ENCODE measurements at regions not wholly inside any gene's neighbourhood (a gene's known extent, or its start where the extent isn't known, plus 50 kb on each side); places are given as distances from the start of the nearest gene placed in this dataset.

DNA sequence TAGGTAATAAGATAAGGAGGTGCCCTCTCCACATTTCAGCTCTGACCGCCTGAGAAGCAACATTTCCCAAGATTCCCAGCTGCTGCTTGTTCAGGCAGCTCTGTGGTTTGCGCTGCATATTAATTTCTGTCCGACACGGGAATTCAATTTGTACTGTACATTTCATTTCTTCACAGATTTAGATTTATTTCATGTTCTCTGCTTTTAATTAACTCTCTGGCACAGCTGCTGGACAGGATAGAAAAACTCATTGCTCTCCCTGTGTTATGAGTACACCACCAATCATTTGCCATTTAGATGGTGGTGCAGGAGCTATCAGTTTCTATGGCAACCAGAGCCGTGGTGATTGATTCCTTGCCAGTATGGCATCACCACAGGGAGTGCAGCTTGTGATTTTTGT is 558.5 kb downstream of the DMRTA1 start:
- Histone ChIP-seq H3K4ac (ENCODE audit: low read depth, low read length) (no peak overlapping the region), H3K9me3 (ENCODE audit: insufficient read depth, low read depth, low read length) (no peaks in the 10 kb centered on the region), H2AFZ (ENCODE audit: insufficient read depth, low read length, poor library complexity) (no peak overlapping the region), H3K14ac (ENCODE audit: low read length) (no peak overlapping the region), H3K4me2 (ENCODE audit: low read length) (no peak overlapping the region), H3K36me3 (ENCODE audit: control insufficient read depth in 1 of 2, insufficient read depth in 2 of 2, low read length in 2 of 2) (no peaks in the 10 kb centered on the region), H2BK120ac (ENCODE audit: insufficient read depth, low read length, poor library complexity) (no peak overlapping the region), H2BK5ac (ENCODE audit: low read depth, low read length, poor library complexity) (no peak overlapping the region), H4K8ac (ENCODE audit: low read depth, low read length) (no peak overlapping the region), H3K79me2 (ENCODE audit: control insufficient read depth, insufficient read depth, low read length, poor library complexity) (no peaks in the 10 kb centered on the region), H4K91ac (ENCODE audit: low read depth, low read length) (no peak overlapping the region), H3K4me1 (ENCODE audit: control insufficient read depth in 1 of 2, insufficient read depth in 2 of 2, low read length in 2 of 2) (no peaks in the 10 kb centered on the region), H2AK5ac (ENCODE audit: low read length) (no peak overlapping the region), H3K27me3 (ENCODE audit: insufficient read depth, low read length) (no peaks in the 10 kb centered on the region), H3K9ac (ENCODE audit: low read length) (no peak overlapping the region), H3K18ac (ENCODE audit: low read length) (no peak overlapping the region), H2BK12ac (ENCODE audit: low read length) (no peak overlapping the region), H3K4me3 (ENCODE audit: low read depth, low read length) (no peak overlapping the region), H3K23ac (ENCODE audit: low read length) (no peak overlapping the region), H3K79me1 (ENCODE audit: low read length) (no peaks in the 10 kb centered on the region), H3K27ac (ENCODE audit: low read depth, low read length) (no peak overlapping the region), H4K12ac (ENCODE audit: low read depth, low read length) (no peak overlapping the region)
- no peak for DNase-seq
- no CpG with 5 or more reads among the region's 5 CpGs for WGBS (ENCODE audit: extremely low coverage, insufficient coverage, insufficient read length)

GRCh38 chr9:23006127-23006526 is 559.5 kb downstream of the DMRTA1 start:
- Histone ChIP-seq H3K4me3 (ENCODE audit: low read depth, low read length) (no peak overlapping the region), H3K79me2 (ENCODE audit: control insufficient read depth, insufficient read depth, low read length, poor library complexity) (no peaks in the 10 kb centered on the region), H3K27me3 (ENCODE audit: insufficient read depth, low read length) (no peaks in the 10 kb centered on the region), H3K4me2 (ENCODE audit: low read length) (no peak overlapping the region), H3K4me1 (ENCODE audit: control insufficient read depth in 1 of 2, insufficient read depth in 2 of 2, low read length in 2 of 2) (no peaks in the 10 kb centered on the region), H3K9ac (ENCODE audit: low read length) (no peak overlapping the region), H3K4ac (ENCODE audit: low read depth, low read length) (no peak overlapping the region), H3K9me3 (ENCODE audit: insufficient read depth, low read depth, low read length) (no peaks in the 10 kb centered on the region), H2BK120ac (ENCODE audit: insufficient read depth, low read length, poor library complexity) (no peak overlapping the region), H3K36me3 (ENCODE audit: control insufficient read depth in 1 of 2, insufficient read depth in 2 of 2, low read length in 2 of 2) (no peaks in the 10 kb centered on the region), H3K18ac (ENCODE audit: low read length) (no peak overlapping the region), H4K8ac (ENCODE audit: low read depth, low read length) (no peak overlapping the region), H4K12ac (ENCODE audit: low read depth, low read length) (no peak overlapping the region), H3K14ac (ENCODE audit: low read length) (no peak overlapping the region), H2AFZ (ENCODE audit: insufficient read depth, low read length, poor library complexity) (no peak overlapping the region), H4K91ac (ENCODE audit: low read depth, low read length) (no peak overlapping the region), H3K23ac (ENCODE audit: low read length) (no peak overlapping the region), H2BK5ac (ENCODE audit: low read depth, low read length, poor library complexity) (no peak overlapping the region), H2BK12ac (ENCODE audit: low read length) (no peak overlapping the region), H3K79me1 (ENCODE audit: low read length) (no peaks in the 10 kb centered on the region), H3K27ac (ENCODE audit: low read depth, low read length) (no peak overlapping the region), H2AK5ac (ENCODE audit: low read length) (no peak overlapping the region)
- no peak for DNase-seq
- WGBS (ENCODE audit: extremely low coverage, insufficient coverage, insufficient read length): no CpG with 5 or more reads among the region's 1 CpG

DNA sequence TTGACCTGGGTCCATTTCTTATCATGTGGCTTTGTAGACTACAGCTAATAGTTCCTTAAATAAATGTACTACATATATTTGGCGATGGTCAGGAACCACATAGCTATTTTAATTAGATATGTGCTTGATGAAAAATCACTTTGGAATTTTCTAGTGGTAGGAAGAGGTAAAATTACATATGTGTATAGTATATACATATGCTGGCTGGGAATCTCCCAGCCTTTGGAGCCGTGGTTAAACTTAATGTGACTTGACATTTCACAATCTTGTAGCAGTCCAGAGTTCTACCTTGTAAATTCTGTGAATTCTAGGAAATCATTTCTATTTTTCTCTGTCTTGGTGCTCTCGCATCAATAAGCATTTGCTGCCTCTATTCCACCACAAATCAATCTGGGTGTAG is 565.0 kb downstream of the DMRTA1 start:
- no peak overlapping the region for H3K4ac ChIP-seq (ENCODE audit: low read depth, low read length)
- no peak overlapping the region for H3K4me3 ChIP-seq (ENCODE audit: low read depth, low read length)
- H3K79me1 ChIP-seq (ENCODE audit: low read length): no peaks in the 10 kb centered on the region
- H3K36me3 ChIP-seq (ENCODE audit: control insufficient read depth in 1 of 2, insufficient read depth in 2 of 2, low read length in 2 of 2): no peaks in the 10 kb centered on the region
- no peak overlapping the region for H3K23ac ChIP-seq (ENCODE audit: low read length)
- DNase-seq: peak in 1 of 2 donors; percentile 21
- WGBS (ENCODE audit: extremely low coverage, insufficient coverage, insufficient read length): no CpG with 5 or more reads among the region's 3 CpGs
- H3K4me2 ChIP-seq (ENCODE audit: low read length): no peak overlapping the region
- no peaks in the 10 kb centered on the region for H3K27me3 ChIP-seq (ENCODE audit: insufficient read depth, low read length)
- no peaks in the 10 kb centered on the region for H3K9me3 ChIP-seq (ENCODE audit: insufficient read depth, low read depth, low read length)
- no peak overlapping the region for H3K14ac ChIP-seq (ENCODE audit: low read length)
- H2BK120ac ChIP-seq (ENCODE audit: insufficient read depth, low read length, poor library complexity): no peak overlapping the region
- no peak overlapping the region for H2BK5ac ChIP-seq (ENCODE audit: low read depth, low read length, poor library complexity)
- H3K79me2 ChIP-seq (ENCODE audit: control insufficient read depth, insufficient read depth, low read length, poor library complexity): no peaks in the 10 kb centered on the region
- H2AK5ac ChIP-seq (ENCODE audit: low read length): no peak overlapping the region
- no peak overlapping the region for H3K9ac ChIP-seq (ENCODE audit: low read length)
- H4K12ac ChIP-seq (ENCODE audit: low read depth, low read length): no peak overlapping the region
- H4K91ac ChIP-seq (ENCODE audit: low read depth, low read length): no peak overlapping the region
- no peak overlapping the region for H3K18ac ChIP-seq (ENCODE audit: low read length)
- H3K4me1 ChIP-seq (ENCODE audit: control insufficient read depth in 1 of 2, insufficient read depth in 2 of 2, low read length in 2 of 2): no peaks in the 10 kb centered on the region
- no peak overlapping the region for H4K8ac ChIP-seq (ENCODE audit: low read depth, low read length)
- no peak overlapping the region for H3K27ac ChIP-seq (ENCODE audit: low read depth, low read length)
- H2BK12ac ChIP-seq (ENCODE audit: low read length): no peak overlapping the region
- H2AFZ ChIP-seq (ENCODE audit: insufficient read depth, low read length, poor library complexity): no peak overlapping the region

GRCh38 chr9:23015557-23015956 is 568.9 kb downstream of the DMRTA1 start:
- H3K27ac ChIP-seq (ENCODE audit: low read depth, low read length): no peak overlapping the region
- H2BK12ac ChIP-seq (ENCODE audit: low read length): no peak overlapping the region
- no peak overlapping the region for H3K4me3 ChIP-seq (ENCODE audit: low read depth, low read length)
- no peak overlapping the region for H4K12ac ChIP-seq (ENCODE audit: low read depth, low read length)
- no peak overlapping the region for H4K8ac ChIP-seq (ENCODE audit: low read depth, low read length)
- no peak overlapping the region for H3K4me2 ChIP-seq (ENCODE audit: low read length)
- H3K9me3 ChIP-seq (ENCODE audit: insufficient read depth, low read depth, low read length): no peaks in the 10 kb centered on the region
- H2AK5ac ChIP-seq (ENCODE audit: low read length): no peak overlapping the region
- no peak overlapping the region for H4K91ac ChIP-seq (ENCODE audit: low read depth, low read length)
- H3K79me1 ChIP-seq (ENCODE audit: low read length): no peaks in the 10 kb centered on the region
- no CpG with 5 or more reads among the region's 1 CpG for WGBS (ENCODE audit: extremely low coverage, insufficient coverage, insufficient read length)
- no peaks in the 10 kb centered on the region for H3K27me3 ChIP-seq (ENCODE audit: insufficient read depth, low read length)
- H3K79me2 ChIP-seq (ENCODE audit: control insufficient read depth, insufficient read depth, low read length, poor library complexity): no peaks in the 10 kb centered on the region
- no peak overlapping the region for H3K4ac ChIP-seq (ENCODE audit: low read depth, low read length)
- no peak overlapping the region for H3K23ac ChIP-seq (ENCODE audit: low read length)
- no peak overlapping the region for H3K14ac ChIP-seq (ENCODE audit: low read length)
- H2BK120ac ChIP-seq (ENCODE audit: insufficient read depth, low read length, poor library complexity): no peak overlapping the region
- no peak overlapping the region for H2BK5ac ChIP-seq (ENCODE audit: low read depth, low read length, poor library complexity)
- H3K9ac ChIP-seq (ENCODE audit: low read length): no peak overlapping the region
- no peak overlapping the region for H3K18ac ChIP-seq (ENCODE audit: low read length)
- DNase-seq: no peak
- H2AFZ ChIP-seq (ENCODE audit: insufficient read depth, low read length, poor library complexity): no peak overlapping the region
- H3K36me3 ChIP-seq (ENCODE audit: control insufficient read depth in 1 of 2, insufficient read depth in 2 of 2, low read length in 2 of 2): no peaks in the 10 kb centered on the region
- no peaks in the 10 kb centered on the region for H3K4me1 ChIP-seq (ENCODE audit: control insufficient read depth in 1 of 2, insufficient read depth in 2 of 2, low read length in 2 of 2)
